ENCODE measurements at regions not wholly inside any gene's neighbourhood (a gene's known extent, or its start where the extent isn't known, plus 50 kb on each side); places are given as distances from the start of the nearest gene placed in this dataset.

DNA sequence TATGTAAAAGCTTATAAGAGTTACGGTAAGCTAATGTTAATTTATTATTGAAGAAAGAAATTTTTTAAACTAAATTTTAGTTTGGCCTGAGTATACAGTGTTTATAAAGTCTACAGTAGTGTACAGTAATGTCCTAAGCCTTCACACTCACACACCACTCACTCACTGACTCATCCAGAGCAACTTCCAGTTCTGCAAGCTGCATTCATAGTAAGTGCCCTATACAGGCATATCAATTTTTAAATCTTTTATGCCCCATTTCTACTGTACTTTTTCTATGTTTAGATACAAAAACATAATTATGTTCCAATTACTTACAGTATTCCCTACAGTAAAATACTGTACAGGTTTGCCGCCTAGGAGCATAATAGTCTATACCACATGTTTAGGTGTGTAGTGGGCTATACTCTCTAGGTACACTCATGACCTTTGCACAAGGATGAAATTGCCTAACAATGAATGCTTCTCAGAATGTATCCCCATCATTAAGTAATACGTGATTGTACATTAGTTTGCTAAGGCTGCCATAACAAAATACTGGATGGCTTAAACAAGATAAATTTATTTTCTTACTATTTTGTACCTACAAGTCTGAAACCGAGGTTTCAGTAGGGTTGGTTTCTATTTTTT is 333.8 kb upstream of the PCDH7 start:
- Histone ChIP-seq H3K27ac (no peak overlapping the region), H3K36me3 (no peaks in the 10 kb centered on the region), H3K27me3 (no peaks in the 10 kb centered on the region), H3K9me3 (ENCODE audit: low read depth) (no peaks in the 10 kb centered on the region), H3K4me1 (ENCODE audit: low read depth) (no peaks in the 10 kb centered on the region), H3K4me3 (no peak overlapping the region)
- no peak for TF ChIP-seq CTCF (IDR thresholded peaks at IDR 0.05; ENCODE audit: low read depth, low read length)
- DNase-seq (ENCODE audit: low read depth in 1 of 2, low spot score in 1 of 2) = peak in 1 of 2 donors; percentile 6

GRCh38 chr4:30395902-30396301 is 324.3 kb upstream of the PCDH7 start:
- Histone ChIP-seq H3K4me3 (no peak overlapping the region), H3K9me3 (ENCODE audit: low read depth) (no peaks in the 10 kb centered on the region), H3K4me1 (ENCODE audit: low read depth) (no peaks in the 10 kb centered on the region), H3K27ac (no peak overlapping the region), H3K36me3 (no peaks in the 10 kb centered on the region), H3K27me3 (no peaks in the 10 kb centered on the region)
- DNase-seq (ENCODE audit: low read depth in 1 of 2, low spot score in 1 of 2) = no peak
- no peak for TF ChIP-seq CTCF (IDR thresholded peaks at IDR 0.05; ENCODE audit: low read depth, low read length)

GRCh38 chr4:30396772-30397475 is 323.2 kb upstream of the PCDH7 start:
- DNase-seq (ENCODE audit: low read depth in 1 of 2, low spot score in 1 of 2) = peak in 1 of 2 donors; percentile 29
- H3K9me3 ChIP-seq (ENCODE audit: low read depth) = no peaks in the 10 kb centered on the region
- H3K4me3 ChIP-seq = no peak overlapping the region
- TF ChIP-seq CTCF (IDR thresholded peaks at IDR 0.05; ENCODE audit: low read depth, low read length) = no peak
- H3K27me3 ChIP-seq = no peaks in the 10 kb centered on the region
- H3K4me1 ChIP-seq (ENCODE audit: low read depth) = no peaks in the 10 kb centered on the region
- H3K27ac ChIP-seq = no peak overlapping the region
- no peaks in the 10 kb centered on the region for H3K36me3 ChIP-seq

DNA sequence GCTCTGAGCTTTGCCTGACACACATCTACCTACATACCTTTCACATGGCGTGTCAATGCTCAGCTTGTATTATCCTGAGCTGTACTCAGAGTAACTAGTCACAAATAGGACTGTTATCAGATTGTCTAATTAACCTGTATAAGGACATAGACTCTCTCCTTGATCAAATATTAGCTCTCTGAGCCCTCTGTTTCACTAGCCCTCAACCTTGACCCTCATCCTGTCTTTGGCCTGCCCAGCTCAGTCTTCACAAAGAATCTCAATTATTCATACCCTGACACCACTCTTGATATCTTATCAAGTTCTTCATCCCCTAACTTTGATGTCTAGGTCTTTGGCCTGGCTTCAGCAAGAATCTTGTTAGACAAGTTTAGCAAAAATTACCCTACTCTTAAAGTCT is 320.7 kb upstream of the PCDH7 start:
- no peaks in the 10 kb centered on the region for H3K27me3 ChIP-seq
- no peaks in the 10 kb centered on the region for H3K36me3 ChIP-seq
- no peak overlapping the region for H3K27ac ChIP-seq
- no peak for TF ChIP-seq CTCF (IDR thresholded peaks at IDR 0.05; ENCODE audit: low read depth, low read length)
- H3K9me3 ChIP-seq (ENCODE audit: low read depth) = no peaks in the 10 kb centered on the region
- DNase-seq (ENCODE audit: low read depth in 1 of 2, low spot score in 1 of 2) = no peak
- H3K4me1 ChIP-seq (ENCODE audit: low read depth) = no peaks in the 10 kb centered on the region
- no peak overlapping the region for H3K4me3 ChIP-seq

- no peak overlapping the region for H3K4me3 ChIP-seq
- H3K36me3 ChIP-seq = no peaks in the 10 kb centered on the region
- no peaks in the 10 kb centered on the region for H3K9me3 ChIP-seq (ENCODE audit: low read depth)
- DNase-seq (ENCODE audit: low read depth in 1 of 2, low spot score in 1 of 2) = peak in 1 of 2 donors; percentile 43
- no peak overlapping the region for H3K27ac ChIP-seq
- no peaks in the 10 kb centered on the region for H3K4me1 ChIP-seq (ENCODE audit: low read depth)
- no peak for TF ChIP-seq CTCF (IDR thresholded peaks at IDR 0.05; ENCODE audit: low read depth, low read length)
- no peaks in the 10 kb centered on the region for H3K27me3 ChIP-seq
These were observed 317.9 kb upstream of the PCDH7 start for GRCh38 chr4:30402276-30402675.
